HEK293 (cell line): ENCODE measurements at regions not wholly inside any gene's neighbourhood (a gene's known extent, or its start where the extent isn't known, plus 50 kb on each side); places are given as distances from the start of the nearest gene placed in this dataset.

Source experiments
- CTCF ChIA-PET: fragments of 350-600 bp; formaldehyde crosslinking; extraction: SDS; loops from one replicate; lab custom pipeline; 2021; ENCODE audit warnings: antibody characterized with exemption; lab: Yijun Ruan, JAX
- POLR2A ChIA-PET: fragments of 300-600 bp; formaldehyde crosslinking; extraction: SDS; loops from one replicate; lab custom pipeline; 2020; ENCODE audit warnings: antibody characterized with exemption, inconsistent platforms; lab: Yijun Ruan, JAX
- H3K27ac ChIP-seq: fragments of 200-500 bp; sonication (Bioruptor generic); 2 replicates; pipeline ENCODE4 v1.5.1; 2014; ENCODE audit warnings: low read depth, low read length, control low read depth, inconsistent platforms; ENCODE audit errors: extremely low read depth
- H3K36me3 ChIP-seq, 2 experiments: fragments of 200-500 bp in 1 of 2; sonication (Bioruptor generic) in 1 of 2; 1 replicate in 1 of 2; 2 replicates in 1 of 2; pipeline ENCODE4 v1.5.1; 2014 to 2017; ENCODE audit warnings: inconsistent platforms in 2 of 2, low read length in 2 of 2; ENCODE audit not compliant: control insufficient read depth in 2 of 2, insufficient read depth in 1 of 2
- H3K4me1 ChIP-seq: fragments of 200-500 bp; sonication (Bioruptor generic); 2 replicates; pipeline ENCODE4 v1.5.1; 2014; ENCODE audit warnings: mild to moderate bottlenecking, low read length, inconsistent platforms; ENCODE audit not compliant: control insufficient read depth, insufficient read depth
- H3K4me3 ChIP-seq: 2 replicates; pipeline ENCODE4 v1.5.1; 2011; ENCODE audit warnings: low read depth, mild to moderate bottlenecking, control low read depth, low read length, moderate library complexity
- H3K9me3 ChIP-seq: fragments of 200-500 bp; sonication (Bioruptor generic); 2 replicates; pipeline ENCODE4 v1.5.1; 2014; ENCODE audit warnings: low read depth, low read length, inconsistent platforms; ENCODE audit not compliant: control insufficient read depth, insufficient read depth
- GLIS2 ChIP-seq: fragments of 450-650 bp; formaldehyde crosslinking; IDR thresholded peaks from 2 replicates; pipeline ENCODE4 v1.5.1; 2016; ENCODE audit warnings: missing biosample characterization, missing genetic modification characterization
- KLF9 ChIP-seq: fragments of 450-650 bp; formaldehyde crosslinking; IDR thresholded peaks from 2 replicates; pipeline ENCODE4 v1.5.1; 2016; ENCODE audit warnings: missing biosample characterization, missing genetic modification characterization, low read depth
- SCRT1 ChIP-seq: fragments of 450-650 bp; formaldehyde crosslinking; IDR thresholded peaks from 2 replicates; pipeline ENCODE4 v1.5.1; 2016; ENCODE audit warnings: missing biosample characterization, missing genetic modification characterization, borderline replicate concordance
- SP7 ChIP-seq: fragments of 450-650 bp; formaldehyde crosslinking; IDR thresholded peaks from 2 replicates; pipeline ENCODE4 v1.5.1; 2016; ENCODE audit warnings: missing biosample characterization, missing genetic modification characterization
- TCF7L2 ChIP-seq: IDR thresholded peaks from 2 replicates; pipeline ENCODE4 v1.6.1; 2011; ENCODE audit warnings: low read depth, mild to moderate bottlenecking, inconsistent platforms, low read length, moderate library complexity, borderline replicate concordance
- TRIM28 ChIP-seq: IDR thresholded peaks from 2 replicates; pipeline ENCODE4 v1.6.1; 2011; ENCODE audit warnings: low read length, control low read depth, borderline replicate concordance
- ZBTB17 ChIP-seq: fragments of 450-650 bp; formaldehyde crosslinking; IDR thresholded peaks from 2 replicates; pipeline ENCODE4 v1.5.1; 2016; ENCODE audit warnings: missing biosample characterization, missing genetic modification characterization
- ZBTB20 ChIP-seq: fragments of 450-650 bp; formaldehyde crosslinking; IDR thresholded peaks from 2 replicates; pipeline ENCODE4 v1.5.1; 2016; ENCODE audit warnings: missing biosample characterization, missing genetic modification characterization
- ZNF19 ChIP-seq: fragments of 450-650 bp; formaldehyde crosslinking; IDR thresholded peaks from 2 replicates; pipeline ENCODE4; 2016; ENCODE audit warnings: missing biosample characterization, missing genetic modification characterization, low read depth
- ZNF2 ChIP-seq: fragments of 450-650 bp; formaldehyde crosslinking; IDR thresholded peaks from 2 replicates; pipeline ENCODE4 v1.5.1; 2016; ENCODE audit warnings: missing biosample characterization, missing genetic modification characterization
- ZNF266 ChIP-seq: fragments of 450-650 bp; formaldehyde crosslinking; IDR thresholded peaks from 2 replicates; pipeline ENCODE4 v1.5.1; 2016; ENCODE audit warnings: missing biosample characterization, missing genetic modification characterization, low read depth
- ZNF274 ChIP-seq, 2 experiments: fragments of 200-500 bp in 1 of 2; fragments of 450-650 bp in 1 of 2; sonication (Bioruptor generic) in 1 of 2; formaldehyde crosslinking in 1 of 2; IDR thresholded peaks; 2 replicates each; pipeline versions ENCODE4 v1.5.1 to v1.6.1; 2014 to 2016; ENCODE audit warnings: borderline replicate concordance in 1 of 2, inconsistent platforms in 1 of 2, low read length in 1 of 2, missing biosample characterization in 1 of 2, missing genetic modification characterization in 1 of 2
- ZNF335 ChIP-seq: fragments of 450-650 bp; formaldehyde crosslinking; conservative IDR thresholded peaks from 2 replicates; pipeline ENCODE4 v1.5.1; 2016; ENCODE audit warnings: missing biosample characterization, missing genetic modification characterization
- ZNF423 ChIP-seq: fragments of 450-650 bp; formaldehyde crosslinking; IDR thresholded peaks from 2 replicates; pipeline ENCODE4 v1.5.1; 2016; ENCODE audit warnings: missing biosample characterization, missing genetic modification characterization
- ZNF48 ChIP-seq: fragments of 450-650 bp; formaldehyde crosslinking; IDR thresholded peaks from 2 replicates; pipeline ENCODE4 v1.5.1; 2016; ENCODE audit warnings: missing biosample characterization, missing genetic modification characterization
- ZNF510 ChIP-seq: fragments of 450-650 bp; formaldehyde crosslinking; IDR thresholded peaks from 2 replicates; pipeline ENCODE4 v1.5.1; 2018; ENCODE audit warnings: mild to moderate bottlenecking, missing genetic modification characterization, missing biosample characterization; ENCODE audit not compliant: insufficient replicate concordance
- ZNF544 ChIP-seq: fragments of 450-650 bp; formaldehyde crosslinking; IDR thresholded peaks from 2 replicates; pipeline ENCODE4 v1.5.0; 2017; ENCODE audit warnings: missing biosample characterization, missing genetic modification characterization
- ZNF600 ChIP-seq: fragments of 450-650 bp; formaldehyde crosslinking; IDR thresholded peaks from 2 replicates; pipeline ENCODE4 v1.5.1; 2016; ENCODE audit warnings: missing biosample characterization, missing genetic modification characterization
- ZNF621 ChIP-seq: fragments of 450-650 bp; formaldehyde crosslinking; IDR thresholded peaks from 2 replicates; pipeline ENCODE4 v1.5.1; 2017; ENCODE audit warnings: missing biosample characterization, missing genetic modification characterization
- ZNF629 ChIP-seq: fragments of 450-650 bp; formaldehyde crosslinking; IDR thresholded peaks from 2 replicates; pipeline ENCODE4 v1.5.1; 2017; ENCODE audit warnings: missing biosample characterization, missing genetic modification characterization
- ZNF654 ChIP-seq: fragments of 450-650 bp; formaldehyde crosslinking; IDR thresholded peaks from 2 replicates; pipeline ENCODE4 v1.5.1; 2016; ENCODE audit warnings: low read depth, missing biosample characterization, missing genetic modification characterization
- ZNF660 ChIP-seq: fragments of 450-650 bp; IDR thresholded peaks from 2 replicates; pipeline ENCODE4 v1.5.1; 2018; ENCODE audit warnings: missing biosample characterization, mild to moderate bottlenecking, missing genetic modification characterization
- ZNF777 ChIP-seq: fragments of 450-650 bp; formaldehyde crosslinking; IDR thresholded peaks from 2 replicates; pipeline ENCODE4 v1.5.1; 2017; ENCODE audit warnings: missing biosample characterization, missing genetic modification characterization, borderline replicate concordance
- ZSCAN23 ChIP-seq: fragments of 450-650 bp; formaldehyde crosslinking; IDR thresholded peaks from 2 replicates; pipeline ENCODE4 v1.5.1; 2016; ENCODE audit warnings: missing biosample characterization, missing genetic modification characterization
- TF ChIP-seq, protein P1 (sequence below): fragments of 450-650 bp; formaldehyde crosslinking; IDR thresholded peaks from 2 replicates; pipeline ENCODE4 v1.5.1; 2016; ENCODE audit warnings: missing biosample characterization, missing genetic modification characterization
- TF ChIP-seq, protein P2 (sequence below): fragments of 450-650 bp; formaldehyde crosslinking; IDR thresholded peaks from 2 replicates; pipeline ENCODE4 v1.5.1; 2016; ENCODE audit warnings: missing biosample characterization, missing genetic modification characterization
- TF ChIP-seq, protein P3 (sequence below): fragments of 450-650 bp; formaldehyde crosslinking; IDR thresholded peaks from 2 replicates; pipeline ENCODE4 v1.5.1; 2016; ENCODE audit warnings: missing biosample characterization, missing genetic modification characterization
- TF ChIP-seq, protein P4 (sequence below): fragments of 450-650 bp; formaldehyde crosslinking; IDR thresholded peaks from 2 replicates; pipeline ENCODE4 v1.5.1; 2016; ENCODE audit warnings: missing biosample characterization, missing genetic modification characterization

DNA sequence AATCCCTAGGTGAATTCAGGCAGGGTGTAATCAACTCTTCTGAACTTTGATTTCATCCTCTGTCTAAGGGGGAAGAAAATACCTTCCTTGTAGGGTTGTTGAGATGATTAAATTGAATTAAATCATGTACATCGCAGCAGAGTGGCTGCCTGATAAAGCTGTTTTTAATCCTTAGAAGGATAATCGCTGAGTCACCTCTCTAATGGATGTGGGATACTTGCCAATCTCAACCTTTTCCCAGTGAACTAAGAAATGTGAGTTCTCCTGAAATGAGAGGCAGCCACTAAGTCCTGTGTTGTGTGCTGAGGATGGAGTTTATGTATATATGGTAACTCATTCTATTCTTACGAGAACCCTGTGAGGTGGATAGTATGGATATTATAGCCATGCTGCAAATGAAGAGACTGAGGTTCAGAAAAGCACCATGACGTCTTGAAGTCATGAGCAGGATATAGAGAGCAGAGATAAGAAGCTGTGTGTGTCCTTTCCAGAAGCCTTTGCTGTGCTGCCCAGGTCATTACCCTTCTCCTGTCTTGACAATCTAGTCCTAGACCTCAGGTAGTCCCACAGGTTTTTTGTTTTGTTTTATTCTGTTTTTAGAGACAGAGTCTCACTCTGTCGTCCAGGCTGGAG lies 93.3 kb downstream of the HNRNPLL start (continued):
- TF ChIP-seq ZNF544 (tag by site-specific recombination) (no peak), ZSCAN23 (tag by site-specific recombination) (0 out of 2 replicates have a peak, but pooled peaks have one; percentile 14), ZNF660 (tag by site-specific recombination) (peak; percentile 57; the same call in 1 of the 2 replicates), ZNF510 (tag by site-specific recombination) (no peak), ZNF423 (tag by site-specific recombination) (no peak), ZNF621 (tag by site-specific recombination) (no peak), ZBTB20 (tag by site-specific recombination) (peak; percentile 37; the same call in 1 of the 2 replicates), ZBTB17 (tag by site-specific recombination) (peak; percentile 53; the same call in 1 of the 2 replicates), ZNF777 (no peak), TCF7L2 (no peak), ZNF335 (tag by site-specific recombination) (no peak), SCRT1 (tag by site-specific recombination) (no peak), ZNF629 (tag by site-specific recombination) (peak; percentile 32; the same call in 1 of the 2 replicates)
- TF ChIP-seq, protein P1, sequence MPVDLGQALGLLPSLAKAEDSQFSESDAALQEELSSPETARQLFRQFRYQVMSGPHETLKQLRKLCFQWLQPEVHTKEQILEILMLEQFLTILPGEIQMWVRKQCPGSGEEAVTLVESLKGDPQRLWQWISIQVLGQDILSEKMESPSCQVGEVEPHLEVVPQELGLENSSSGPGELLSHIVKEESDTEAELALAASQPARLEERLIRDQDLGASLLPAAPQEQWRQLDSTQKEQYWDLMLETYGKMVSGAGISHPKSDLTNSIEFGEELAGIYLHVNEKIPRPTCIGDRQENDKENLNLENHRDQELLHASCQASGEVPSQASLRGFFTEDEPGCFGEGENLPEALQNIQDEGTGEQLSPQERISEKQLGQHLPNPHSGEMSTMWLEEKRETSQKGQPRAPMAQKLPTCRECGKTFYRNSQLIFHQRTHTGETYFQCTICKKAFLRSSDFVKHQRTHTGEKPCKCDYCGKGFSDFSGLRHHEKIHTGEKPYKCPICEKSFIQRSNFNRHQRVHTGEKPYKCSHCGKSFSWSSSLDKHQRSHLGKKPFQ, result no peak
- TF ChIP-seq, protein P2, sequence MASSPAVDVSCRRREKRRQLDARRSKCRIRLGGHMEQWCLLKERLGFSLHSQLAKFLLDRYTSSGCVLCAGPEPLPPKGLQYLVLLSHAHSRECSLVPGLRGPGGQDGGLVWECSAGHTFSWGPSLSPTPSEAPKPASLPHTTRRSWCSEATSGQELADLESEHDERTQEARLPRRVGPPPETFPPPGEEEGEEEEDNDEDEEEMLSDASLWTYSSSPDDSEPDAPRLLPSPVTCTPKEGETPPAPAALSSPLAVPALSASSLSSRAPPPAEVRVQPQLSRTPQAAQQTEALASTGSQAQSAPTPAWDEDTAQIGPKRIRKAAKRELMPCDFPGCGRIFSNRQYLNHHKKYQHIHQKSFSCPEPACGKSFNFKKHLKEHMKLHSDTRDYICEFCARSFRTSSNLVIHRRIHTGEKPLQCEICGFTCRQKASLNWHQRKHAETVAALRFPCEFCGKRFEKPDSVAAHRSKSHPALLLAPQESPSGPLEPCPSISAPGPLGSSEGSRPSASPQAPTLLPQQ (tag by site-specific recombination), result no peak

DNA sequence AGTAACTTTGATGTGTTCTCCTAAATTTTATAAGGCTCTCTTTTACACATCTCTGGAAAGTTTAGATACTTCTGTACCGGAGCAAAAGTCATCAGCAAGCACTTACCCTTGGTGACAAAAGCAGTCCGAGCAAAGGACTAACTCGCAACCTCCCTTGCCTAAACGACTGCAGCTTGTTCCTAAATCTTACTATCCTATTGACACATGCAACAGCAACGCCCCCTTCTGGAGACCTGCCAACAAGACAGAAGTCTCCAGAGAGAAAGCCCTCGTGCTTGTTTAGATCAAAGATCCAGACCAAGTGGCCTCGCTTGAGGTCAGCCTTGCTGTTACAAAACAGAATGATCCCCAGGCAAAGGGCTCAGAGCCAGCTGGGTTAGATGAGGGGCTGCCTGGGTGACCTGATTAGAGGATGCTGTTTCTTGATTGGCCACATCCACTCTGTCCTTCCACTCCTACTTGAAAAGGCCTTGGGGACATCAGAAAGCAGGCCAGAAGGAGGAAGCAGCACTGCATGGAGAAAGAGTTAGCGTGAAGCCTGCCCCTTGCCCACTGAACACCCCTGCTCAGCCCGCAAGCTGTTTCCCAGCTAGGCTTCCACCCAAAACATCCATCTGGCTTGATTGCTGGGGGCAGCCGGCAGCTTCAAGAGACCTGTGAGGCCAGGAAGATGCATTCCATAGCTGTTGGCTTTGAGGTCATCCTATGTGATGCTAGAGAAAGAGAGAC lies 94.3 kb downstream of the HNRNPLL start:
- Histone ChIP-seq H3K4me1 (no peaks in the 10 kb centered on the region), H3K4me3 (no peak overlapping the region), H3K27ac (peak overlapping the region; percentile 3; the same call in 1 of the 2 replicates), H3K36me3 (no peaks in the 10 kb centered on the region), H3K9me3 (no peaks in the 10 kb centered on the region)
- CTCF ChIA-PET, result interaction anchor here (0.6 to 5.5 kb wide), 56 partner anchors 10 to 832 kb away, joined by 3 to 142 read pairs (median 4); partner anchors contain the start of gene ATL2
- TF ChIP-seq TRIM28 (peak; percentile 23; the same call in 1 of the 2 replicates), ZNF600 (0 out of 2 replicates have a peak, but pooled peaks have one; percentile 25), ZNF660 (tag by site-specific recombination) (peak; percentile 19; the same call in 1 of the 2 replicates), ZNF274 (IDR thresholded peaks at IDR 0.05; ENCODE audit: low read length) (no peak), ZNF274 (tag by site-specific recombination; IDR thresholded peaks at IDR 0.05; ENCODE audit: borderline replicate concordance) (no peak), SP7 (tag by site-specific recombination) (0 out of 2 replicates have a peak, but pooled peaks have one; percentile 13), KLF9 (tag by site-specific recombination) (0 out of 2 replicates have a peak, but pooled peaks have one; percentile 25), ZNF266 (tag by site-specific recombination) (no peak), ZNF2 (no peak), GLIS2 (tag by site-specific recombination) (no peak), ZNF654 (peak; percentile 74), ZNF48 (tag by site-specific recombination) (no peak), ZNF19 (tag by site-specific recombination) (no peak), ZBTB17 (tag by site-specific recombination) (peak; percentile 34; the same call in 1 of the 2 replicates)
- TF ChIP-seq, protein P3, sequence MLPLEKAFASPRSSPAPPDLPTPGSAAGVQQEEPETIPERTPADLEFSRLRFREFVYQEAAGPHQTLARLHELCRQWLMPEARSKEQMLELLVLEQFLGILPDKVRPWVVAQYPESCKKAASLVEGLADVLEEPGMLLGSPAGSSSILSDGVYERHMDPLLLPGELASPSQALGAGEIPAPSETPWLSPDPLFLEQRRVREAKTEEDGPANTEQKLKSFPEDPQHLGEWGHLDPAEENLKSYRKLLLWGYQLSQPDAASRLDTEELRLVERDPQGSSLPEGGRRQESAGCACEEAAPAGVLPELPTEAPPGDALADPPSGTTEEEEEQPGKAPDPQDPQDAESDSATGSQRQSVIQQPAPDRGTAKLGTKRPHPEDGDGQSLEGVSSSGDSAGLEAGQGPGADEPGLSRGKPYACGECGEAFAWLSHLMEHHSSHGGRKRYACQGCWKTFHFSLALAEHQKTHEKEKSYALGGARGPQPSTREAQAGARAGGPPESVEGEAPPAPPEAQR, result no peak
- TF ChIP-seq, protein P4, sequence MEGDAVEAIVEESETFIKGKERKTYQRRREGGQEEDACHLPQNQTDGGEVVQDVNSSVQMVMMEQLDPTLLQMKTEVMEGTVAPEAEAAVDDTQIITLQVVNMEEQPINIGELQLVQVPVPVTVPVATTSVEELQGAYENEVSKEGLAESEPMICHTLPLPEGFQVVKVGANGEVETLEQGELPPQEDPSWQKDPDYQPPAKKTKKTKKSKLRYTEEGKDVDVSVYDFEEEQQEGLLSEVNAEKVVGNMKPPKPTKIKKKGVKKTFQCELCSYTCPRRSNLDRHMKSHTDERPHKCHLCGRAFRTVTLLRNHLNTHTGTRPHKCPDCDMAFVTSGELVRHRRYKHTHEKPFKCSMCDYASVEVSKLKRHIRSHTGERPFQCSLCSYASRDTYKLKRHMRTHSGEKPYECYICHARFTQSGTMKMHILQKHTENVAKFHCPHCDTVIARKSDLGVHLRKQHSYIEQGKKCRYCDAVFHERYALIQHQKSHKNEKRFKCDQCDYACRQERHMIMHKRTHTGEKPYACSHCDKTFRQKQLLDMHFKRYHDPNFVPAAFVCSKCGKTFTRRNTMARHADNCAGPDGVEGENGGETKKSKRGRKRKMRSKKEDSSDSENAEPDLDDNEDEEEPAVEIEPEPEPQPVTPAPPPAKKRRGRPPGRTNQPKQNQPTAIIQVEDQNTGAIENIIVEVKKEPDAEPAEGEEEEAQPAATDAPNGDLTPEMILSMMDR (tag by site-specific recombination), result peak; percentile 64
- POLR2A ChIA-PET, result interaction anchor here (1.0 to 2.7 kb wide), 6 partner anchors 112 to 242 kb away, joined by 3 to 14 read pairs (median 6); partner anchors contain the start of genes ATL2 and SRSF7
